DMS 273 (cell line): ENCODE measurements at regions not wholly inside any gene's neighbourhood (a gene's known extent, or its start where the extent isn't known, plus 50 kb on each side); places are given as distances from the start of the nearest gene placed in this dataset.

Source experiments
- DNase-seq: peaks from one replicate; lab custom pipeline; 2025; ENCODE audit not compliant: unreplicated experiment; lab: John Stamatoyannopoulos, UW

DNA sequence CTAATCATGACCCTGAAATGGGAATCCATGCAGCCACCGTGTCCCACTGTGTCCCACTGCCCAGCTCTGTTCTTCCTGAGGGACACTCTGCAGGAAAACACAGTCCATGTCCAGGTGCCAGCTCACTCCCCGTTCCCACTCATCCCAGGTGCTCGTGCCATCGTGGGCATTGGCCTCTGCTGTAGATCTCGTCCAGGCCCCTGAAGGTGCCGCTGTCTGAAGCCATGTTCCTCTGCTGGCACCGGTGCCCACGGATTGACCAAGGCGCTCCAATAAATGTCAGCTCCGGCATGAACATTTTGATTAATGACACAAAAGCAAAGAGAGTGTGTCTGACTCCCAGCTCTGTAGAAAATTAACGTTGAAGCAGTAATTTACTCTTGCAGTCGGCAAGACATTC lies 280.1 kb upstream of the SALL3 start:
- DNase-seq: no peak

GRCh38 chr18:78701771-78702396 lies 277.7 kb upstream of the SALL3 start:
- DNase-seq: no peak

- DNase-seq: no peak
These were observed 276.3 kb upstream of the SALL3 start for GRCh38 chr18:78703291-78703690.

DNA sequence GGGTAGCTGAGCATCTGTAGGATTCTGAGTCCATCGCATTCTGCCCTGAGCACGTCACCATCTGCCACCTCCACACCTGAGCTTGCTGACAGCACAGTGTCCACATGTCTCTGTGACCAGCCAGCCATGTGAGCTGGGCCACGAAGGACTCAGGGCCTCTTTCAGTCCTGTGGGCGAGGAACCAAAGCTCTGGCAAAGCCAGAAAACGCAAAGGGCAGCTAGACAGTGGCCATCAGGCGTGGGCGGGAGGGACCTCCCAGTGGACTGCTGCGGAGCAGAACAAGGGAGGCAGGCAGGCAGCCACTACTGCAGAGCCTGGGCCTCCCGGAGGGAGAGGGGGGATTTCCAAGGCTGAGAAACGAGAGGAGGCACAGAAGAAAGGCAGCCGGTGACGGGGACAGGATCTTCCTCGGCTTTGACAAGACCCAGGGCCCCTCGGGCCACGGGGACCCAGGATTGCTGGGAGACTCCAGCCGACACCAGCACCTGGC lies 274.6 kb upstream of the SALL3 start:
- DNase-seq: no peak

GRCh38 chr18:78709261-78709809 lies 270.3 kb upstream of the SALL3 start:
- no peak for DNase-seq

DNA sequence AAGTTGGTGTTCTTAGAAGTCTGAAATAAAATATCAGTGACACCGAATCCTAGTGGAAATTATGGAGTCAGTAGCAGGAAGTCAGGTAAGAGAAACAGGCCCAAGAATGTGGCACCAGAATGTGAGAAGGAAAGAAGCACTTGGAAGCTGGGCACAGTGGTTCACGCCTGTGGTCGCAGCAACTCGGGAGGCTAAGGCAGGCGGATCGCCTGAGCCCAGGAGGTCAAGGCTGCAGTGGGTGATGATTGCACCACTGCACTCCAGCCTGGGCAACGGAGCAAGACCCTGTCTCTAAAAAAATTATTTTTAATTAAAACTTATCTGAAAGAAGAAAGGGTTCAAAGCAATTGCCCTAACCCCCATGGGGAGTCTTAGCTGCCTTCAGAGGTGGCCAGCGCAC lies 268.3 kb upstream of the SALL3 start:
- no peak for DNase-seq

- no peak for DNase-seq
These were observed 267.6 kb upstream of the SALL3 start for GRCh38 chr18:78711971-78712370.

- no peak for DNase-seq
These were observed 266.5 kb upstream of the SALL3 start for GRCh38 chr18:78713069-78713468.

DNA sequence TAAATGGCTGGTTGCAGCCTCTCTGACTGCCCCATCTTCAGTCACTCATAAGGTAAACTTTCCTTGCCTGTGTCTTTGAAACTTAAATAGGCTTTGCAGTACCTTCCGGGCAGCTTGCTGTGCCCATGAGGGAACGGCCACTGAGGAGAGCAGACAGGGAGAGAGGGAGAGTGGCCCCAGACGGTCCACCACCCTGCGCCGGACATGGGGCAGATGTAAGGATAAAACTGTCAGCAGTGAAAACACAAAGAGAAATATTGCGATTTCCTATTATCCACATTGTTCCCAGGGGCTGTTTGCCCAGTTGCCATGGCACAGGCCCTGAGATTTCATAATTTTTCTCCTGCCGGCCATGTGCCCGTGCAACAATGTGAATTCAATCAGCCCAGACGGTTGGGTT lies 265.9 kb upstream of the SALL3 start:
- DNase-seq: no peak

DNA sequence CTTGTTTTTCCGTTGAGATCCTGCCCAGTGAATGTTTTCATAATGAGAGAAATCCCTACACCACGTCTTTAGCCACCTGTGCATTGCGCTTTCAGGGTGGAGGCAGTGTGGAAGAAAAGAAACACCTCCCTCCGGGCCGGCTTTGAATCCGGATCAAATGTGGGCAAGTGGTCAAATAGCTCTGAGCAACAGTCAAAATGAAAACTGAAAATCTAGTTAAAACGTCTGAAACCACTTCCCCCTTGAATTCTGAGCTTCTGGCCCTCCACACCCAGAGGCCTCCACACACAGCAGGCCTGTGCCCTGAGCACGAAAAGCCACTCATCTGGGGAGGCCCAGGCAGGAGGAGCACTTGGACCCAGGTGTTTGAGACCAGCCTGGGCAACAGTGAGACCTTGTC lies 263.6 kb upstream of the SALL3 start:
- no peak for DNase-seq

GRCh38 chr18:78716581-78716980 lies 263.0 kb upstream of the SALL3 start:
- DNase-seq: no peak

DNA sequence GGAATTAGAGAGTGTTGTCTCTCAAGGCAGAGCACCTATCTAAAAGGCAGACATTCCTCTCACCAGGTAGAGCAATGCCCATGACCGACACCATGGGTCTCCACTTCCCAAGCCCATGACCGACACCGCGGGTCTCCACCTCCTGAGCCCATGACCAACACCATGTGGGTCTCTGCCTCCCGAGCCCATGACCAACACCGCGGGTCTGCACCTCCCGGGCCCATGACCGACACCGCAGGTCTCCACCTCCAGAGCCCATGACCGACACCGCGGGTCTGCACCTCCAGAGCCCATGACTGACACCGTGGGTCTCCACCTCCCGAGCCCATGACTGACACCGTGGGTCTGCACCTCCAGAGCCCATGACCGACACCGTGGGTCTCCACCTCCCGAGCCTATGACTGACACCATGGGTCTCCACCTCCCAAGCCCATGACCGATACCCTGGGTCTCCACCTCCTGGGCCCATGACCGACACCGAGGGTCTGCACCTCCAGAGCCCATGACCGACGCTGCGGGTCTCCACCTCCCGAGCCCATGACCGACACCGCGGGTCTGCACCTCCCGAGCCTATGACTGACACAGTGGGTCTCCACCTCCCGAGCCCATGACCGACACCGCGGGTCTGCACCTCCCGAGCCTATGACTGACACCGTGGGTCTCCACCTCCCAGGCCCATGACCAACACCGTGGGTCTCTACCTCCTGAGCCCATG lies 262.4 kb upstream of the SALL3 start:
- DNase-seq: no peak

- no peak for DNase-seq
These were observed 261.9 kb upstream of the SALL3 start for GRCh38 chr18:78717766-78718150.

- no peak for DNase-seq
These were observed 259.8 kb upstream of the SALL3 start for GRCh38 chr18:78719821-78720220.

- no peak for DNase-seq
These were observed 259.0 kb upstream of the SALL3 start for GRCh38 chr18:78720456-78721237.

DNA sequence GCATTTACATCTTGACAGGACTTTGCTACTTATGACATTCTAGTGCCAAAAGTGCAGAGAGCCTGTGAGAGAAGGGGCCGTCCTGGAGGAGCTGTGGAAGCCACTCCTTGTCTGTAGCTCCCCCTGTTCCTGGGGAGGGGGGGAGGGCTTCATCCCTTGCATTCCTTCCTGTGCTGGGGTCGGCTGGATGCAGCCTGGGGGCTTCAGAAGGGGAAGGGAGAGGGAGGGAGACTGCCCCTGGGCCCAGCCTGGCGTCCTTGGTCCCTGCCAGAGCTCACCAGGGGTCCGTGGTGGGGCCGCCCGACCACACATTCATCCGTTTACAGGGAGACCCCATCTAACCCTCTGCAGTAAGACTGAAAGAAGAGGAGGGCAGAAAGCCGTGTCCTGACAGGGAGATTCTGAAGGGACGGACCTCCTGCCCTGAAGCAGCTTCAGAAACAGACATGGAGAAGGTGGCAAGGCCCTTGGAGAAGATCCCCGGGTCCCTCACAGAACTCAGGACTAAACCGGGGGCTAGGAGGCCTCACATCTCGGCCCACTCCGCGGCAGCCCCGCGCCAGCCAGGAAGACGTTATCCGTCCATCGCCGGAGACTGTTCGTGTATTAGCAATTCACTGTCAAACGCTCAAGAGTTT lies 258.3 kb upstream of the SALL3 start:
- no peak for DNase-seq

GRCh38 chr18:78721981-78722380 lies 257.6 kb upstream of the SALL3 start:
- no peak for DNase-seq

- no peak for DNase-seq
These were observed 257.2 kb upstream of the SALL3 start for GRCh38 chr18:78722386-78722785.

DNA sequence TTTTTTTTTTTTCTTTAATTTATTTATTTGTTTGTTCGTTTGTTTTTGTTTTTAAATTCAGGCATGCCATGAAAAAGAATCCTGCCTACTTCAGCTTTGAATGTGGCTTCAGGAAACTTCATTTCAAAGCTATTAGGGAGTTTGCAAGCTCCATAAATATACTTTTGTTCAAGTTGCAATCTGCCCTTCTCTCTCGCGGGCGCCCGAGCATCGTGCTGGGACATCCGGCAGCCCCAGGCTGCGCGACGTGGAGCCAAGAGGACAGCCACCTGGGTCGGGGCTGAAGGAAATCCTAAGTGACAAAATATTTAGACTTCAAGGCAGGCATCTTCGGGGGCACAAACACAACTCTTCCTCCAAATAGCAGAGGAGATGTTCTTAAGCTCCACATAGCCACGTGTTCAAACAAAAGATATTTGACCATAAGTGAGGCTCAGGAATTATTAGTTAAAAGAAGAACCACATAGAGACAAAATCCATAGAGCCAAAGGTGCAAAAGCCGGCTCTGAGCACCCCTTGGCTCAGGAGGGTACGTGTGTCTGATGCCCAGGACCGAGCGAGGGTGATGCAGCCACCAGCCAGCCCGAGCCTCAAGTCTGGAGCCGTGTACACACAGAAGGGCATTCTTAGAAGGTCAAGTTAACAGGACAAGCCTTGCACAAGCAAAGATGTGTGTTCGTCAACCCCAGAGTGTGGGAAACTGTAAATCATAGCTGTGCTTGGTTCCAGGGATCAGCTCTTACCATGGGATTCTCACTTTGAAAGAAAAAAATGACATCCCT lies 256.5 kb upstream of the SALL3 start:
- no peak for DNase-seq

GRCh38 chr18:78724214-78724914 lies 255.3 kb upstream of the SALL3 start:
- DNase-seq: no peak
